Liver (tissue), 3 donors: ENCODE measurements at regions not wholly inside any gene's neighbourhood (a gene's known extent, or its start where the extent isn't known, plus 50 kb on each side); places are given as distances from the start of the nearest gene placed in this dataset.

Experiments used
- FOXA1 ChIP-seq: IDR thresholded peaks from 2 replicates; pipeline ENCODE4 v1.6.1; 2016; ENCODE audit warnings: antibody characterized with exemption
- JUND ChIP-seq, 2 donors: IDR thresholded peaks; 2 replicates each; pipeline ENCODE4 v1.6.1; 2016; ENCODE audit warnings: antibody characterized with exemption in 2 of 2
- TF ChIP-seq, protein P1 (sequence below): fragments of 150-350 bp; IDR thresholded peaks from 2 replicates; pipeline ENCODE4 v1.5.1; 2017; ENCODE audit warnings: improper control_type of control experiment, low read depth, low read length; ENCODE audit not compliant: missing input control
- donor health status: healthy.
- donor health status: healthy.

DNA sequence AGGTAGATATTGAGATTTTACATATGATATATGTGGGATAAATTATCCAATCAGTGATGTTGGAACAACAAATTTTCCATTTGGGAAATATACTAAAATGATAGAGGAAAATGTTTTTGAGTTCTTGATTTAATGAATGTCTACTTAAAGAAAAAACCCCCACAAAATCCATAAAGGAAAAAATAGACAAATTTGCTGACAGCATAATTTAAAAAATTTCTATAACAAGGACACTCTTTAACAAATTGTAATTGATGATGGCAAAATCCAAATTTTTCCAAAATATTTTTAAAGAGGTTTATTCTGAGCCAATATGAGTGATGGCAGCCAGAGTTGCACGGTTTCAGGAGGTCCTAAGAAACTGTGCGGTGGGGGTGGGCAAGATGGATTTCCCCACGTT is 51.9 kb upstream of the RHOU start:
- TF ChIP-seq, protein P1, sequence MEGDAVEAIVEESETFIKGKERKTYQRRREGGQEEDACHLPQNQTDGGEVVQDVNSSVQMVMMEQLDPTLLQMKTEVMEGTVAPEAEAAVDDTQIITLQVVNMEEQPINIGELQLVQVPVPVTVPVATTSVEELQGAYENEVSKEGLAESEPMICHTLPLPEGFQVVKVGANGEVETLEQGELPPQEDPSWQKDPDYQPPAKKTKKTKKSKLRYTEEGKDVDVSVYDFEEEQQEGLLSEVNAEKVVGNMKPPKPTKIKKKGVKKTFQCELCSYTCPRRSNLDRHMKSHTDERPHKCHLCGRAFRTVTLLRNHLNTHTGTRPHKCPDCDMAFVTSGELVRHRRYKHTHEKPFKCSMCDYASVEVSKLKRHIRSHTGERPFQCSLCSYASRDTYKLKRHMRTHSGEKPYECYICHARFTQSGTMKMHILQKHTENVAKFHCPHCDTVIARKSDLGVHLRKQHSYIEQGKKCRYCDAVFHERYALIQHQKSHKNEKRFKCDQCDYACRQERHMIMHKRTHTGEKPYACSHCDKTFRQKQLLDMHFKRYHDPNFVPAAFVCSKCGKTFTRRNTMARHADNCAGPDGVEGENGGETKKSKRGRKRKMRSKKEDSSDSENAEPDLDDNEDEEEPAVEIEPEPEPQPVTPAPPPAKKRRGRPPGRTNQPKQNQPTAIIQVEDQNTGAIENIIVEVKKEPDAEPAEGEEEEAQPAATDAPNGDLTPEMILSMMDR = no peak
- TF ChIP-seq FOXA1 (no peak), JUND (IDR thresholded peaks at IDR 0.05) (no peak)
